Embryonic facial prominence (tissue), 1 donor: ENCODE measurements at regions not wholly inside any gene's neighbourhood (a gene's known extent, or its start where the extent isn't known, plus 50 kb on each side); places are given as distances from the start of the nearest gene placed in this dataset.
"Not testable (repeated sequence)": the region's sequence is repeated elsewhere in the genome, so short reads cannot be mapped to it uniquely, and the experiment has no call there.

Experiments
- DNase-seq: peaks from one replicate; pipeline ENCODE4 v3.0.0-alpha.2; 2016; ENCODE audit errors: extremely low spot score

- no peak for DNase-seq
These were observed 62.6 kb downstream of the DUSP6 start for GRCh38 chr12:89289720-89290119.

GRCh38 chr12:89288959-89289358 lies 63.3 kb downstream of the DUSP6 start:
- DNase-seq = no peak

- DNase-seq = no peak
These were observed 65.8 kb downstream of the DUSP6 start for GRCh38 chr12:89286501-89286900.

- no peak for DNase-seq
These were observed 70.8 kb downstream of the DUSP6 start for GRCh38 chr12:89281539-89281867.

- no peak for DNase-seq
These were observed 71.3 kb downstream of the DUSP6 start for GRCh38 chr12:89280833-89281538.

- DNase-seq = no peak
These were observed 72.8 kb downstream of the DUSP6 start for GRCh38 chr12:89279499-89279898.

GRCh38 chr12:89278862-89279261 lies 73.4 kb downstream of the DUSP6 start:
- no peak for DNase-seq

GRCh38 chr12:89278169-89278568 lies 74.1 kb downstream of the DUSP6 start:
- DNase-seq = no peak

GRCh38 chr12:89276860-89277259 lies 75.4 kb downstream of the DUSP6 start:
- no peak for DNase-seq

- DNase-seq = no peak
These were observed 78.8 kb downstream of the DUSP6 start for GRCh38 chr12:89273525-89273924.

- DNase-seq = no peak
These were observed 81.8 kb downstream of the DUSP6 start for GRCh38 chr12:89270548-89270947.

GRCh38 chr12:89269174-89269573 lies 83.1 kb downstream of the DUSP6 start:
- DNase-seq = no peak

- DNase-seq = no peak
These were observed 84.9 kb downstream of the DUSP6 start for GRCh38 chr12:89267404-89267803.

GRCh38 chr12:89266574-89267188 lies 85.6 kb downstream of the DUSP6 start:
- DNase-seq = not testable (repeated sequence)

GRCh38 chr12:89264837-89265236 lies 87.5 kb downstream of the DUSP6 start:
- no peak for DNase-seq

GRCh38 chr12:89263900-89264299 lies 88.4 kb downstream of the DUSP6 start:
- DNase-seq = no peak

- DNase-seq = no peak
These were observed 89.3 kb downstream of the DUSP6 start for GRCh38 chr12:89262855-89263552.

GRCh38 chr12:89261982-89262381 lies 90.3 kb downstream of the DUSP6 start:
- no peak for DNase-seq

- DNase-seq = no peak
These were observed 91.3 kb downstream of the DUSP6 start for GRCh38 chr12:89260841-89261637.

GRCh38 chr12:89259821-89260220 lies 92.5 kb downstream of the DUSP6 start:
- DNase-seq = no peak

- no peak for DNase-seq
These were observed 93.9 kb downstream of the DUSP6 start for GRCh38 chr12:89258240-89258969.

- no peak for DNase-seq
These were observed 95.0 kb downstream of the DUSP6 start for GRCh38 chr12:89257340-89257739.
